HAP-1 (cell line): ENCODE measurements at regions not wholly inside any gene's neighbourhood (a gene's known extent, or its start where the extent isn't known, plus 50 kb on each side); places are given as distances from the start of the nearest gene placed in this dataset.
"Not testable (repeated sequence)": the region's sequence is repeated elsewhere in the genome, so short reads cannot be mapped to it uniquely, and the experiment has no call there.

ENCODE experiments used
- DNase-seq, 2 experiments: peaks; one replicate each; pipeline ENCODE4 v3.0.0-alpha.2; 2016 to 2020; ENCODE audit warnings: low spot score in 2 of 2
- H3K27me3 ChIP-seq: fragments of 250-450 bp; sonication (Bioruptor Pico); 2 replicates; pipeline ENCODE4 v1.5.1; 2020; ENCODE audit warnings: low read depth, mild to moderate bottlenecking, moderate library complexity
- H3K36me3 ChIP-seq: fragments of 250-450 bp; sonication (Bioruptor Pico); replicated peaks from 2 replicates; pipeline ENCODE4 v1.5.1; 2020; ENCODE audit warnings: mild to moderate bottlenecking
- H3K4me1 ChIP-seq: fragments of 250-450 bp; sonication (Bioruptor Pico); 2 replicates; pipeline ENCODE4 v1.5.1; 2020; ENCODE audit warnings: mild to moderate bottlenecking
- H3K4me3 ChIP-seq: fragments of 250-450 bp; sonication (Bioruptor Pico); 2 replicates; pipeline ENCODE4 v1.5.1; 2020; ENCODE audit warnings: mild to moderate bottlenecking, moderate library complexity
- H3K9me3 ChIP-seq: fragments of 250-450 bp; sonication (Bioruptor Pico); 2 replicates; pipeline ENCODE4 v1.5.1; 2020; ENCODE audit warnings: mild to moderate bottlenecking, moderate library complexity
- in situ Hi-C: fragments of 300-500 bp; cut with MboI; formaldehyde crosslinking; loops from 3 replicates; pipeline ENCODE4 v1.14.3; 2020; ENCODE audit warnings: low sequenced_read_pairs, inconsistent platforms, mixed read lengths

GRCh38 chr1:176315519-176316220 is 108.6 kb upstream of the COP1 start:
- in situ Hi-C loops, result no loop called here
- no peaks in the 10 kb centered on the region for H3K4me1 ChIP-seq
- DNase-seq, result no peak

GRCh38 chr1:176296602-176297001 is 89.5 kb upstream of the COP1 start:
- H3K4me3 ChIP-seq, H3K9me3 ChIP-seq, H3K4me1 ChIP-seq, H3K27me3 ChIP-seq, DNase-seq, in situ Hi-C loops, H3K36me3 ChIP-seq: not testable (repeated sequence)

More at GRCh38 chr1:176315519-176316220, 108.6 kb upstream of the COP1 start:
- no peaks in the 10 kb centered on the region for H3K9me3 ChIP-seq
- no peaks in the 10 kb centered on the region for H3K27me3 ChIP-seq
- H3K4me3 ChIP-seq, result no peak overlapping the region
- no peaks in the 10 kb centered on the region for H3K36me3 ChIP-seq

DNA sequence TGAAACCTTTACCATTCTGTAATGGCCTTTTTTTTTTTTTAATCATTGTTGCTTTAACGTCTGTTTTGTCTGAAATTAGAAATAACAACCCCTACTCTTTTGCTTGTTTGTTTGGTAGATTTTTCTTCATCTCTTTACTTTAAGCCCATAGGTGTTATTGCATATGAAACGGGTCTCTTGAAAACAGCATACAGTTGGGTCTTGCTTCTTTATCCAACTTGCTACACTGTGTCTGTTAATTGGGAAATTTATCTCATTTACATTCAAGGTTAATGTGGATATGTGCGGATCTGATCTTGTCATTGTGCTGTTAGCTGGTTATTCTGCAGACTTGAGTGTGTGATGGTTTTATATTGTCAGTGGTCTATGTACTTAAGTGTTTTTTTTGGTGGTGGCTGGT is 78.9 kb upstream of the COP1 start:
- Histone ChIP-seq H3K4me1 (no peaks in the 10 kb centered on the region), H3K9me3 (no peaks in the 10 kb centered on the region; the same call in 1 of the 2 replicates), H3K27me3 (no peaks in the 10 kb centered on the region), H3K36me3 (no peaks in the 10 kb centered on the region), H3K4me3 (no peak overlapping the region)
- in situ Hi-C loops, result no loop called here
- DNase-seq, result no peak

DNA sequence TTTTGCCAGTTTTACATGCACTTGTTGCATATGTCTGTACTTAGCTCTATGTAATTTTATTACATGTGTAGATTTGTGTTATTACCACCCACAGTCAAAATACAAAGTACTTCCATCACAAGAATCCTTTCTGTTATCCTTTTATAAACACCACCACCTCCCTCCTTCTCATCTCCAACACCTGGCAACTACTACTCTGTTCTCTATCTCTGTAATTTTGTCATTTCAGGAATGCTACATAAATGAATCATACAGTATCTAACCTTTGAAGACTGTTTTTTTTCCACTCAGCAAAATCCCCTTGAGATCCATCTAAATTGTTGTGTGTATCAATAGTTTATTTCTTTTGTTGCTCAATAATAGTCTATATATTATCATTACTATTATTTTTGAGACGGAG is 64.5 kb upstream of the COP1 start:
- in situ Hi-C loops, result no loop called here

More for the DNA sequence above, 64.5 kb upstream of the COP1 start:
- H3K9me3 ChIP-seq, result no peaks in the 10 kb centered on the region
- H3K36me3 ChIP-seq, result no peaks in the 10 kb centered on the region
- H3K27me3 ChIP-seq, result no peaks in the 10 kb centered on the region
- no peak for DNase-seq
- H3K4me3 ChIP-seq, result no peak overlapping the region
- H3K4me1 ChIP-seq, result no peaks in the 10 kb centered on the region
